CD14-positive monocyte (primary cell): ENCODE measurements at regions not wholly inside any gene's neighbourhood (a gene's known extent, or its start where the extent isn't known, plus 50 kb on each side); places are given as distances from the start of the nearest gene placed in this dataset.

Source experiments
- DNase-seq, 3 donors: peaks; one replicate each; pipeline ENCODE4 v3.0.0-alpha.2; 2011 to 2022
- H2AFZ ChIP-seq: 2 replicates; pipeline ENCODE4 v1.6.0; 2012; ENCODE audit warnings: mild to moderate bottlenecking, low read depth, low read length, inconsistent platforms; ENCODE audit not compliant: insufficient read depth, poor library complexity, severe bottlenecking
- H3K27ac ChIP-seq, 2 donors: 1 replicate in 1 of 2; 2 replicates in 1 of 2; pipeline ENCODE4 v1.5.1; 2012 to 2013; ENCODE audit warnings: low read length in 2 of 2, control low read depth in 1 of 2, inconsistent platforms in 1 of 2, low read depth in 1 of 2, mild to moderate bottlenecking in 1 of 2
- H3K27me3 ChIP-seq, 2 donors: one replicate each; pipeline versions ENCODE4 v1.6.0 to v1.6.1; 2011 to 2013; ENCODE audit warnings: low read length in 2 of 2; ENCODE audit not compliant: control insufficient read depth in 2 of 2, insufficient read depth in 2 of 2
- H3K36me3 ChIP-seq, 2 donors: replicated peaks in 1 of 2; 1 replicate in 1 of 2; 2 replicates in 1 of 2; pipeline versions ENCODE4 v1.5.1 to v1.6.1; 2012 to 2013; ENCODE audit warnings: low read length in 2 of 2, control low read depth in 1 of 2, inconsistent platforms in 1 of 2, mild to moderate bottlenecking in 1 of 2; ENCODE audit not compliant: insufficient read depth in 2 of 2, control insufficient read depth in 1 of 2
- H3K4me1 ChIP-seq, 2 donors: 1 replicate in 1 of 2; 2 replicates in 1 of 2; pipeline versions ENCODE4 v1.5.1 to v1.6.1; 2012 to 2013; ENCODE audit warnings: low read length in 2 of 2, control low read depth in 1 of 2, inconsistent platforms in 1 of 2, mild to moderate bottlenecking in 1 of 2, moderate library complexity in 1 of 2; ENCODE audit not compliant: insufficient read depth in 2 of 2, control insufficient read depth in 1 of 2
- H3K4me2 ChIP-seq: replicated peaks from 2 replicates; pipeline ENCODE3; 2012; ENCODE audit warnings: low read length, moderate library complexity, mild to moderate bottlenecking; ENCODE audit not compliant: poor library complexity, severe bottlenecking; ENCODE audit errors: extremely low read depth
- H3K4me3 ChIP-seq, 3 experiments: fragments of 200-600 bp in 1 of 3; sonication (generic) in 1 of 3; replicated peaks in 1 of 3; 1 replicate in 2 of 3; 2 replicates in 1 of 3; pipeline ENCODE4 v1.5.1; 2011 to 2013; ENCODE audit warnings: low read length in 3 of 3, mild to moderate bottlenecking in 3 of 3, control low read depth in 2 of 3, low read depth in 2 of 3, inconsistent platforms in 1 of 3, moderate library complexity in 1 of 3
- H3K79me2 ChIP-seq: 2 replicates; pipeline ENCODE4 v1.6.0; 2012; ENCODE audit warnings: mild to moderate bottlenecking, control low read depth, inconsistent platforms, low read length, moderate library complexity; ENCODE audit not compliant: insufficient read depth
- H3K9ac ChIP-seq: 2 replicates; pipeline ENCODE4 v1.6.0; 2017; ENCODE audit warnings: low read length, mild to moderate bottlenecking; ENCODE audit not compliant: insufficient read depth, poor library complexity, severe bottlenecking
- H3K9me3 ChIP-seq, 2 donors: replicated peaks in 1 of 2; 1 replicate in 1 of 2; 2 replicates in 1 of 2; pipeline versions ENCODE4 v1.5.1 to v1.6.1; 2012 to 2013; ENCODE audit warnings: low read length in 2 of 2, control low read depth in 1 of 2; ENCODE audit not compliant: control insufficient read depth in 1 of 2, insufficient read depth in 1 of 2
- H4K20me1 ChIP-seq: 2 replicates; pipeline ENCODE4 v1.6.0; 2012; ENCODE audit warnings: mild to moderate bottlenecking, low read length, control low read depth, moderate library complexity; ENCODE audit not compliant: insufficient read depth
- H3K27ac Mint-ChIP-seq, 7 donors: one replicate each; pipeline ENCODE4 v1.8.0; 2020; ENCODE audit warnings: mild to moderate bottlenecking in 7 of 7, mixed read lengths in 7 of 7, moderate library complexity in 6 of 7, inconsistent platforms in 2 of 7
- H3K27me3 Mint-ChIP-seq, 3 donors: one replicate each; pipeline ENCODE4 v1.8.0; 2021 to 2022; ENCODE audit warnings: low read depth in 3 of 3, mild to moderate bottlenecking in 3 of 3, mixed read lengths in 3 of 3, moderate library complexity in 3 of 3, inconsistent platforms in 1 of 3
- H3K36me3 Mint-ChIP-seq, 2 donors: one replicate each; pipeline ENCODE4 v1.8.0; 2020; ENCODE audit warnings: mixed read lengths in 2 of 2, inconsistent platforms in 1 of 2, mild to moderate bottlenecking in 1 of 2
- H3K4me1 Mint-ChIP-seq: one replicate; pipeline ENCODE4 v1.8.0; 2020; ENCODE audit warnings: mild to moderate bottlenecking, mixed read lengths
- H3K4me3 Mint-ChIP-seq, 2 donors: one replicate each; pipeline ENCODE4 v1.8.0; 2020; ENCODE audit warnings: mild to moderate bottlenecking in 2 of 2, mixed read lengths in 2 of 2, moderate library complexity in 1 of 2
- H3K9me3 Mint-ChIP-seq, 7 donors: one replicate each; pipeline ENCODE4 v1.8.0; 2020 to 2022; ENCODE audit warnings: mixed read lengths in 7 of 7, mild to moderate bottlenecking in 6 of 7, moderate library complexity in 6 of 7, inconsistent platforms in 2 of 7
- CTCF ChIP-seq: fragments of 200-600 bp; IDR thresholded peaks from one replicate; pipeline ENCODE4 v1.8.0; 2022; ENCODE audit warnings: antibody characterized with exemption, mild to moderate bottlenecking
- WGBS: methylation state at CpG from one replicate; pipeline ENCODE4 v1.1.5; 2013; ENCODE audit warnings: missing lambda C conversion rate; ENCODE audit not compliant: insufficient coverage; 5-methylcytosine and 5-hydroxymethylcytosine counted together
- intact Hi-C, 2 donors: fragments of 100-400 bp; cut with micrococcal nuclease; formaldehyde crosslinking; loops; one replicate each; pipeline versions ENCODE4 v1.15.0 to v1.15.1; 2023

GRCh38 chr1:114315631-114316030 is 162.0 kb upstream of the SYT6 start:
- no peaks in the 10 kb centered on the region for H3K4me1 ChIP-seq
- H3K9me3 ChIP-seq: no peaks in the 10 kb centered on the region
- no peak overlapping the region for H3K9ac ChIP-seq
- Mint-ChIP-seq H3K9me3 (peaks cover 0 to 5% (median 4%) of the 10 kb centered on the region in 7 donors), H3K36me3 (no peaks in the 10 kb centered on the region), H3K27me3 (peaks cover 2 to 17% (median 2%) of the 10 kb centered on the region in 3 donors), H3K4me1 (no peaks in the 10 kb centered on the region), H3K27ac (no peak overlapping the region), H3K4me3 (no peak overlapping the region)
- H3K27me3 ChIP-seq: peaks cover 0 to 3% of the 10 kb centered on the region in 2 donors
- DNase-seq: no peak
- no peak overlapping the region for H3K4me3 ChIP-seq
- no peaks in the 10 kb centered on the region for H3K36me3 ChIP-seq
- no peak for TF ChIP-seq CTCF
- H4K20me1 ChIP-seq: no peaks in the 10 kb centered on the region
- no peak overlapping the region for H3K4me2 ChIP-seq
- intact Hi-C loops: no loop called here
- H2AFZ ChIP-seq: no peak overlapping the region
- no peak overlapping the region for H3K27ac ChIP-seq
- H3K79me2 ChIP-seq: no peaks in the 10 kb centered on the region

GRCh38 chr1:114314576-114314975 is 160.9 kb upstream of the SYT6 start:
- Histone ChIP-seq H3K27me3 (no peaks in the 10 kb centered on the region), H3K9me3 (no peaks in the 10 kb centered on the region), H3K36me3 (no peaks in the 10 kb centered on the region), H3K9ac (no peak overlapping the region), H3K4me1 (no peaks in the 10 kb centered on the region), H3K4me3 (no peak overlapping the region), H2AFZ (no peak overlapping the region), H3K27ac (no peak overlapping the region), H4K20me1 (no peaks in the 10 kb centered on the region), H3K4me2 (no peak overlapping the region), H3K79me2 (no peaks in the 10 kb centered on the region)
- intact Hi-C loops: no loop called here
- no peaks in the 10 kb centered on the region for H3K4me1 Mint-ChIP-seq
- no peak overlapping the region for H3K27ac Mint-ChIP-seq
- H3K27me3 Mint-ChIP-seq: peaks cover 2 to 14% (median 2%) of the 10 kb centered on the region in 3 donors
- DNase-seq: no peak
- 100% methylated on average over 2 of the region's 3 CpGs for WGBS
- no peaks in the 10 kb centered on the region for H3K36me3 Mint-ChIP-seq
- no peak overlapping the region for H3K4me3 Mint-ChIP-seq
- peaks cover 1 to 6% (median 4%) of the 10 kb centered on the region in 7 donors for H3K9me3 Mint-ChIP-seq
- no peak for TF ChIP-seq CTCF
